CD8-positive, alpha-beta memory T cell (primary cell): ENCODE measurements at regions not wholly inside any gene's neighbourhood (a gene's known extent, or its start where the extent isn't known, plus 50 kb on each side); places are given as distances from the start of the nearest gene placed in this dataset.

ENCODE experiments used
- CTCF ChIA-PET: fragments of 350-600 bp; sonication (Branson Sonifier 250); formaldehyde crosslinking; loops from one replicate; lab custom pipeline; 2021; ENCODE audit warnings: antibody characterized with exemption; lab: Charles Lee
- POLR2A ChIA-PET: fragments of 350-600 bp; sonication (Branson Sonifier 250); formaldehyde crosslinking; loops from one replicate; lab custom pipeline; 2021; ENCODE audit warnings: antibody characterized with exemption; lab: Charles Lee
- DNase-seq, 5 donors: peaks; one replicate each; pipeline versions ENCODE4 v3.0.0 to v3.0.0-alpha.2; 2020 to 2022; ENCODE audit warnings: mixed read lengths in 1 of 5
- H3K27ac ChIP-seq: one replicate; pipeline ENCODE4 v1.7.0; 2013; ENCODE audit warnings: low read depth, mild to moderate bottlenecking, low read length, moderate library complexity
- H3K27me3 ChIP-seq: 2 replicates; pipeline ENCODE4 v1.7.0; 2013; ENCODE audit warnings: low read length, mild to moderate bottlenecking; ENCODE audit not compliant: insufficient read depth, poor library complexity, severe bottlenecking
- H3K36me3 ChIP-seq: 2 replicates; pipeline ENCODE4 v1.7.0; 2013; ENCODE audit warnings: mild to moderate bottlenecking, low read length, moderate library complexity; ENCODE audit not compliant: insufficient read depth
- H3K4me1 ChIP-seq: 2 replicates; pipeline ENCODE4 v1.7.0; 2013; ENCODE audit warnings: mild to moderate bottlenecking, low read length, moderate library complexity; ENCODE audit not compliant: insufficient read depth
- H3K4me3 ChIP-seq: 2 replicates; pipeline ENCODE4 v1.7.0; 2013; ENCODE audit warnings: mild to moderate bottlenecking, low read length
- H3K9me3 ChIP-seq: 2 replicates; pipeline ENCODE4 v1.7.0; 2013; ENCODE audit warnings: mild to moderate bottlenecking, low read length
- H3K27ac Mint-ChIP-seq, 8 donors: one replicate each; pipeline ENCODE4 v1.8.0; 2020 to 2021; ENCODE audit warnings: mixed read lengths in 8 of 8, mild to moderate bottlenecking in 6 of 8, inconsistent platforms in 3 of 8, moderate library complexity in 3 of 8
- H3K27me3 Mint-ChIP-seq, 2 donors: one replicate each; pipeline ENCODE4 v1.8.0; 2020 to 2021; ENCODE audit warnings: mixed read lengths in 2 of 2, mild to moderate bottlenecking in 1 of 2, moderate library complexity in 1 of 2
- H3K36me3 Mint-ChIP-seq, 3 donors: one replicate each; pipeline ENCODE4 v1.8.0; 2020 to 2021; ENCODE audit warnings: mixed read lengths in 3 of 3, inconsistent platforms in 1 of 3, mild to moderate bottlenecking in 1 of 3
- H3K4me1 Mint-ChIP-seq, 3 donors: one replicate each; pipeline ENCODE4 v1.8.0; 2020 to 2021; ENCODE audit warnings: mixed read lengths in 3 of 3, inconsistent platforms in 1 of 3, mild to moderate bottlenecking in 1 of 3
- H3K4me3 Mint-ChIP-seq, 7 donors: one replicate each; pipeline ENCODE4 v1.8.0; 2020 to 2021; ENCODE audit warnings: mixed read lengths in 7 of 7, mild to moderate bottlenecking in 6 of 7, moderate library complexity in 4 of 7, inconsistent platforms in 2 of 7
- H3K9me3 Mint-ChIP-seq, 5 donors: one replicate each; pipeline ENCODE4 v1.8.0; 2020 to 2022; ENCODE audit warnings: mixed read lengths in 5 of 5, mild to moderate bottlenecking in 3 of 5, moderate library complexity in 2 of 5, inconsistent platforms in 1 of 5

- CTCF ChIA-PET = no interaction called here
- H3K36me3 Mint-ChIP-seq = no peaks in the 10 kb centered on the region
These were observed 250.8 kb downstream of the MAT2B start for GRCh38 chr5:163756170-163756569.

GRCh38 chr5:163757344-163757743, 251.9 kb downstream of the MAT2B start:
- no peak overlapping the region for H3K27ac ChIP-seq
- H3K4me3 ChIP-seq = no peak overlapping the region
- DNase-seq = peak in 1 of 5 donors; percentile 51
- Mint-ChIP-seq H3K4me1 (peaks cover 0 to 7% (median 0%) of the 10 kb centered on the region in 3 donors), H3K36me3 (no peaks in the 10 kb centered on the region), H3K27me3 (peaks cover 0 to 2% of the 10 kb centered on the region in 2 donors), H3K27ac (peak overlapping the region in 7 of 8 donors; percentile 42 to 93 (median 84)), H3K9me3 (peaks cover 0 to 7% (median 2%) of the 10 kb centered on the region in 5 donors), H3K4me3 (peak overlapping the region in 2 of 7 donors; percentile 6 to 28)
- H3K27me3 ChIP-seq = no peaks in the 10 kb centered on the region
- no peaks in the 10 kb centered on the region for H3K36me3 ChIP-seq
- no peaks in the 10 kb centered on the region for H3K9me3 ChIP-seq
- ChIA-PET CTCF (interaction anchor here (0.9 kb wide), 1 partner anchor 10 kb away, joined by 3 read pairs; no protein-coding TSS in a partner anchor), POLR2A (no interaction called here)
- H3K4me1 ChIP-seq = no peaks in the 10 kb centered on the region

More at GRCh38 chr5:163756170-163756569, 250.8 kb downstream of the MAT2B start:
- H3K36me3 ChIP-seq = no peaks in the 10 kb centered on the region
- H3K27me3 ChIP-seq = no peaks in the 10 kb centered on the region
- Mint-ChIP-seq H3K4me1 (peaks cover 0 to 7% (median 0%) of the 10 kb centered on the region in 3 donors), H3K27ac (no peak overlapping the region), H3K9me3 (peaks cover 0 to 9% (median 2%) of the 10 kb centered on the region in 5 donors), H3K27me3 (peaks cover 0 to 2% of the 10 kb centered on the region in 2 donors), H3K4me3 (no peak overlapping the region)
- H3K9me3 ChIP-seq = no peaks in the 10 kb centered on the region
- POLR2A ChIA-PET = no interaction called here
- no peaks in the 10 kb centered on the region for H3K4me1 ChIP-seq
- H3K27ac ChIP-seq = no peak overlapping the region
- H3K4me3 ChIP-seq = no peak overlapping the region
- DNase-seq = no peak

GRCh38 chr5:163758283-163758711, 252.9 kb downstream of the MAT2B start:
- peaks cover 0 to 2% of the 10 kb centered on the region in 2 donors for H3K27me3 Mint-ChIP-seq
- peaks cover 0 to 7% (median 0%) of the 10 kb centered on the region in 3 donors for H3K4me1 Mint-ChIP-seq
- H3K9me3 Mint-ChIP-seq = peaks cover 0 to 7% (median 3%) of the 10 kb centered on the region in 5 donors
- Histone ChIP-seq H3K9me3 (no peaks in the 10 kb centered on the region), H3K4me3 (no peak overlapping the region), H3K27ac (no peak overlapping the region), H3K36me3 (no peaks in the 10 kb centered on the region), H3K27me3 (no peaks in the 10 kb centered on the region), H3K4me1 (no peaks in the 10 kb centered on the region)
- DNase-seq = no peak
- H3K27ac Mint-ChIP-seq = peak overlapping the region in 7 of 8 donors; percentile 40 to 92 (median 79)
- ChIA-PET POLR2A (no interaction called here), CTCF (no interaction called here)
- no peak overlapping the region for H3K4me3 Mint-ChIP-seq
- no peaks in the 10 kb centered on the region for H3K36me3 Mint-ChIP-seq

GRCh38 chr5:163759000-163759704, 253.7 kb downstream of the MAT2B start:
- H3K27ac Mint-ChIP-seq = no peak overlapping the region
- H3K27me3 ChIP-seq = no peaks in the 10 kb centered on the region
- CTCF ChIA-PET = no interaction called here
- H3K36me3 ChIP-seq = no peaks in the 10 kb centered on the region
- POLR2A ChIA-PET = no interaction called here
- H3K9me3 Mint-ChIP-seq = peaks cover 0 to 5% (median 3%) of the 10 kb centered on the region in 5 donors
- H3K36me3 Mint-ChIP-seq = no peaks in the 10 kb centered on the region
- H3K4me3 ChIP-seq = no peak overlapping the region
- no peak overlapping the region for H3K27ac ChIP-seq
- no peak overlapping the region for H3K4me3 Mint-ChIP-seq
- DNase-seq = no peak
- H3K4me1 ChIP-seq = no peaks in the 10 kb centered on the region
- no peaks in the 10 kb centered on the region for H3K9me3 ChIP-seq
- H3K27me3 Mint-ChIP-seq = peaks cover 0 to 2% of the 10 kb centered on the region in 2 donors
- H3K4me1 Mint-ChIP-seq = peaks cover 0 to 7% (median 0%) of the 10 kb centered on the region in 3 donors

GRCh38 chr5:163760498-163760897, 255.1 kb downstream of the MAT2B start:
- peaks cover 0 to 2% of the 10 kb centered on the region in 2 donors for H3K27me3 Mint-ChIP-seq
- CTCF ChIA-PET = no interaction called here
- no peaks in the 10 kb centered on the region for H3K36me3 Mint-ChIP-seq
- Histone ChIP-seq H3K36me3 (no peaks in the 10 kb centered on the region), H3K27ac (no peak overlapping the region), H3K9me3 (no peaks in the 10 kb centered on the region), H3K4me1 (no peaks in the 10 kb centered on the region), H3K27me3 (no peaks in the 10 kb centered on the region), H3K4me3 (no peak overlapping the region)
- POLR2A ChIA-PET = no interaction called here
- peaks cover 0 to 4% (median 3%) of the 10 kb centered on the region in 5 donors for H3K9me3 Mint-ChIP-seq
- DNase-seq = no peak
- H3K27ac Mint-ChIP-seq = no peak overlapping the region
- H3K4me3 Mint-ChIP-seq = no peak overlapping the region
- peaks cover 0 to 7% (median 0%) of the 10 kb centered on the region in 3 donors for H3K4me1 Mint-ChIP-seq

- Mint-ChIP-seq H3K4me1 (no peaks in the 10 kb centered on the region), H3K9me3 (peaks cover 0 to 6% (median 2%) of the 10 kb centered on the region in 5 donors), H3K4me3 (no peak overlapping the region), H3K27ac (no peak overlapping the region), H3K36me3 (no peaks in the 10 kb centered on the region), H3K27me3 (no peaks in the 10 kb centered on the region)
- Histone ChIP-seq H3K4me1 (no peaks in the 10 kb centered on the region), H3K36me3 (no peaks in the 10 kb centered on the region), H3K27ac (no peak overlapping the region), H3K4me3 (no peak overlapping the region), H3K9me3 (no peaks in the 10 kb centered on the region), H3K27me3 (no peaks in the 10 kb centered on the region)
- ChIA-PET POLR2A (no interaction called here), CTCF (no interaction called here)
- DNase-seq = no peak
These were observed 261.7 kb downstream of the MAT2B start for GRCh38 chr5:163766936-163767670.

- Mint-ChIP-seq H3K4me3 (no peak overlapping the region), H3K4me1 (no peaks in the 10 kb centered on the region), H3K27ac (no peak overlapping the region), H3K36me3 (no peaks in the 10 kb centered on the region), H3K27me3 (no peaks in the 10 kb centered on the region), H3K9me3 (peaks cover 0 to 5% (median 2%) of the 10 kb centered on the region in 5 donors)
- no peaks in the 10 kb centered on the region for H3K9me3 ChIP-seq
- no peak for DNase-seq
- H3K4me3 ChIP-seq = no peak overlapping the region
- ChIA-PET POLR2A (no interaction called here), CTCF (no interaction called here)
- H3K36me3 ChIP-seq = no peaks in the 10 kb centered on the region
- H3K27ac ChIP-seq = no peak overlapping the region
- no peaks in the 10 kb centered on the region for H3K27me3 ChIP-seq
- no peaks in the 10 kb centered on the region for H3K4me1 ChIP-seq
These were observed 265.2 kb downstream of the MAT2B start for GRCh38 chr5:163770625-163771024.

- H3K36me3 ChIP-seq = no peaks in the 10 kb centered on the region
- H3K27me3 Mint-ChIP-seq = no peaks in the 10 kb centered on the region
- H3K27ac Mint-ChIP-seq = no peak overlapping the region
- CTCF ChIA-PET = no interaction called here
- H3K4me3 Mint-ChIP-seq = no peak overlapping the region
- H3K36me3 Mint-ChIP-seq = no peaks in the 10 kb centered on the region
- H3K4me1 ChIP-seq = no peaks in the 10 kb centered on the region
- H3K4me3 ChIP-seq = no peak overlapping the region
- H3K9me3 ChIP-seq = no peaks in the 10 kb centered on the region
- H3K27ac ChIP-seq = no peak overlapping the region
- POLR2A ChIA-PET = no interaction called here
- H3K4me1 Mint-ChIP-seq = no peaks in the 10 kb centered on the region
- DNase-seq = no peak
- no peaks in the 10 kb centered on the region for H3K27me3 ChIP-seq
- H3K9me3 Mint-ChIP-seq = peaks cover 0 to 2% (median 0%) of the 10 kb centered on the region in 5 donors
These were observed 266.8 kb downstream of the MAT2B start for GRCh38 chr5:163772241-163772640.
